H9 (cell line): ENCODE measurements at regions not wholly inside any gene's neighbourhood (a gene's known extent, or its start where the extent isn't known, plus 50 kb on each side); places are given as distances from the start of the nearest gene placed in this dataset.

ENCODE experiments used
- DNase-seq: peaks from one replicate; pipeline ENCODE4 v3.0.0-alpha.2; 2017
- H2AFZ ChIP-seq: one replicate; pipeline ENCODE4 v1.6.1; 2013; ENCODE audit warnings: mild to moderate bottlenecking, low read length, control low read depth, moderate library complexity
- H2AK5ac ChIP-seq: 2 replicates; pipeline ENCODE4 v1.6.1; 2013; ENCODE audit warnings: low read length, control low read depth, mixed read lengths; ENCODE audit not compliant: insufficient read length
- H2BK120ac ChIP-seq: one replicate; pipeline ENCODE4 v1.6.1; 2013; ENCODE audit warnings: low read depth, mild to moderate bottlenecking, low read length, control low read depth, inconsistent platforms; ENCODE audit not compliant: poor library complexity, severe bottlenecking
- H2BK12ac ChIP-seq: 2 replicates; pipeline ENCODE4 v1.6.1; 2013; ENCODE audit warnings: low read length, control low read depth, mixed read lengths, low read depth; ENCODE audit not compliant: insufficient read length
- H2BK15ac ChIP-seq: 2 replicates; pipeline ENCODE4 v1.6.1; 2013; ENCODE audit warnings: low read depth, low read length, control low read depth
- H2BK20ac ChIP-seq: one replicate; pipeline ENCODE4 v1.6.1; 2013; ENCODE audit warnings: low read depth, mild to moderate bottlenecking, low read length, control low read depth, inconsistent platforms; ENCODE audit not compliant: poor library complexity, severe bottlenecking
- H2BK5ac ChIP-seq: 2 replicates; pipeline ENCODE4 v1.6.1; 2013; ENCODE audit warnings: low read length, control low read depth, mixed read lengths; ENCODE audit not compliant: insufficient read length
- H3K14ac ChIP-seq: 2 replicates; pipeline ENCODE4 v1.6.1; 2013; ENCODE audit warnings: low read length, control low read depth; ENCODE audit not compliant: insufficient read depth
- H3K18ac ChIP-seq: 2 replicates; pipeline ENCODE4 v1.6.1; 2013; ENCODE audit warnings: low read depth, mild to moderate bottlenecking, mixed read lengths, low read length, control low read depth; ENCODE audit not compliant: insufficient read length
- H3K23ac ChIP-seq: 2 replicates; pipeline ENCODE4 v1.6.1; 2013; ENCODE audit warnings: low read length, control low read depth, mixed read lengths, low read depth; ENCODE audit not compliant: insufficient read length
- H3K23me2 ChIP-seq: 2 replicates; pipeline ENCODE4 v1.6.1; 2013; ENCODE audit warnings: low read depth, mild to moderate bottlenecking, mixed read lengths, low read length, control low read depth; ENCODE audit not compliant: insufficient read length, poor library complexity, severe bottlenecking
- H3K27ac ChIP-seq: 2 replicates; pipeline ENCODE4 v1.5.1; 2013; ENCODE audit warnings: low read length, control low read depth, mixed read lengths, low read depth; ENCODE audit not compliant: insufficient read length
- H3K27me3 ChIP-seq: 2 replicates; pipeline ENCODE4 v1.6.1; 2013; ENCODE audit warnings: low read length, control low read depth, inconsistent platforms; ENCODE audit not compliant: insufficient read depth
- H3K4ac ChIP-seq: 2 replicates; pipeline ENCODE4 v1.6.1; 2013; ENCODE audit warnings: low read depth, mild to moderate bottlenecking, control low read depth, inconsistent platforms, low read length, moderate library complexity
- H3K4me1 ChIP-seq: 2 replicates; pipeline ENCODE4 v1.6.1; 2013; ENCODE audit warnings: low read length, control low read depth, inconsistent platforms; ENCODE audit not compliant: insufficient read depth
- H3K4me2 ChIP-seq: 2 replicates; pipeline ENCODE4 v1.6.1; 2013; ENCODE audit warnings: low read length, control low read depth, mixed read lengths; ENCODE audit not compliant: insufficient read length, insufficient read depth
- H3K56ac ChIP-seq: 2 replicates; pipeline ENCODE4 v1.6.1; 2013; ENCODE audit warnings: low read depth, mild to moderate bottlenecking, mixed read lengths, low read length, control low read depth; ENCODE audit not compliant: insufficient read length
- H3K79me1 ChIP-seq: 2 replicates; pipeline ENCODE4 v1.6.1; 2013; ENCODE audit warnings: low read depth, mild to moderate bottlenecking, moderate library complexity, low read length, control low read depth, inconsistent platforms; ENCODE audit not compliant: insufficient read depth, poor library complexity, severe bottlenecking
- H3K79me2 ChIP-seq: 2 replicates; pipeline ENCODE4 v1.6.1; 2013; ENCODE audit warnings: low read length, control low read depth, inconsistent platforms; ENCODE audit not compliant: insufficient read depth
- H3K9ac ChIP-seq: 2 replicates; pipeline ENCODE4 v1.6.1; 2013; ENCODE audit warnings: low read length, control low read depth, mixed read lengths; ENCODE audit not compliant: insufficient read length; ENCODE audit errors: extremely low read depth
- H3K9me3 ChIP-seq: one replicate; pipeline ENCODE4 v1.6.1; 2013; ENCODE audit warnings: low read depth, low read length, inconsistent platforms; ENCODE audit not compliant: control insufficient read depth
- H3T11ph ChIP-seq: one replicate; pipeline ENCODE4 v1.6.1; 2013; ENCODE audit warnings: mild to moderate bottlenecking, low read length, control low read depth, inconsistent platforms
- H4K20me1 ChIP-seq: one replicate; pipeline ENCODE4 v1.6.1; 2013; ENCODE audit not compliant: control insufficient read depth, insufficient read length, insufficient read depth
- H4K5ac ChIP-seq: 2 replicates; pipeline ENCODE4 v1.6.1; 2013; ENCODE audit warnings: low read depth, mild to moderate bottlenecking, mixed read lengths, low read length, control low read depth; ENCODE audit not compliant: insufficient read length
- H4K8ac ChIP-seq: replicated peaks from 2 replicates; pipeline ENCODE4 v1.6.1; 2013; ENCODE audit warnings: low read length, control low read depth, mixed read lengths, low read depth; ENCODE audit not compliant: insufficient read length
- H4K91ac ChIP-seq: 2 replicates; pipeline ENCODE4 v1.6.1; 2013; ENCODE audit warnings: low read depth, mild to moderate bottlenecking, moderate library complexity, mixed read lengths, low read length, control low read depth; ENCODE audit not compliant: insufficient read length
- H3K27ac Mint-ChIP-seq, 3 experiments: 2 replicates in 2 of 3; 3 replicates in 1 of 3; pipeline ENCODE4 v1.8.0; 2020 to 2021; ENCODE audit warnings: mixed read lengths in 3 of 3, mild to moderate bottlenecking in 1 of 3, moderate library complexity in 1 of 3
- H3K27me3 Mint-ChIP-seq: 2 replicates; pipeline ENCODE4 v1.8.0; 2021; ENCODE audit warnings: low read depth, mild to moderate bottlenecking, moderate library complexity, mixed read lengths
- H3K36me3 Mint-ChIP-seq, 3 experiments: 2 replicates in 2 of 3; 3 replicates in 1 of 3; pipeline ENCODE4 v1.8.0; 2020 to 2021; ENCODE audit warnings: low read depth in 3 of 3, mixed read lengths in 3 of 3; ENCODE audit not compliant: insufficient read depth in 1 of 3
- H3K4me1 Mint-ChIP-seq, 2 experiments: 2 replicates each; pipeline ENCODE4 v1.8.0; 2020; ENCODE audit warnings: mixed read lengths in 2 of 2
- H3K4me3 Mint-ChIP-seq, 2 experiments: 2 replicates in 1 of 2; 3 replicates in 1 of 2; pipeline ENCODE4 v1.8.0; 2020 to 2021; ENCODE audit warnings: mild to moderate bottlenecking in 2 of 2, mixed read lengths in 2 of 2, moderate library complexity in 1 of 2
- H3K9me3 Mint-ChIP-seq, 2 experiments: 2 replicates in 1 of 2; 3 replicates in 1 of 2; pipeline ENCODE4 v1.8.0; 2020; ENCODE audit warnings: mild to moderate bottlenecking in 2 of 2, mixed read lengths in 2 of 2, moderate library complexity in 1 of 2
- CTCF ChIP-seq: fragments of 200-600 bp; sonication (generic); conservative IDR thresholded peaks from 3 replicates; pipeline ENCODE4 v1.8.0; 2021; ENCODE audit warnings: antibody characterized with exemption, mild to moderate bottlenecking
- WGBS: extraction: QIAGEN DNeasy Blood & Tissue Kit; methylation state at CpG from one replicate; pipeline ENCODE4 v1.1.7; 2013; ENCODE audit warnings: missing lambda C conversion rate, low lambda C conversion rate, mixed read lengths; ENCODE audit not compliant: insufficient read length; ENCODE audit errors: extremely low coverage; 5-methylcytosine and 5-hydroxymethylcytosine counted together

GRCh38 chr16:86367291-86368072 lies 142.8 kb upstream of the FOXF1 start:
- Histone ChIP-seq H2AK5ac (no peak overlapping the region), H3T11ph (no peak overlapping the region), H3K4me1 (no peaks in the 10 kb centered on the region; the same call in 1 of the 2 replicates), H3K18ac (no peak overlapping the region), H3K4me2 (no peak overlapping the region), H3K23me2 (no peaks in the 10 kb centered on the region), H4K5ac (no peak overlapping the region), H3K56ac (no peak overlapping the region), H2AFZ (no peak overlapping the region), H2BK5ac (no peak overlapping the region), H3K27me3 (no peaks in the 10 kb centered on the region), H3K23ac (no peak overlapping the region), H3K14ac (no peak overlapping the region), H3K9me3 (no peaks in the 10 kb centered on the region), H3K27ac (no peak overlapping the region), H2BK12ac (no peak overlapping the region), H4K91ac (no peak overlapping the region), H3K4ac (no peak overlapping the region), H3K9ac (no peak overlapping the region), H4K8ac (no peak overlapping the region), H2BK20ac (no peak overlapping the region), H2BK120ac (no peak overlapping the region), H3K79me2 (no peaks in the 10 kb centered on the region), H2BK15ac (no peak overlapping the region), H4K20me1 (no peaks in the 10 kb centered on the region), H3K79me1 (no peaks in the 10 kb centered on the region)
- H3K4me1 Mint-ChIP-seq, result peaks cover 42 to 55% of the 10 kb centered on the region in 2 experiments
- WGBS, result no CpG with 5 or more reads among the region's 12 CpGs
- H3K27ac Mint-ChIP-seq, result peak overlapping the region in 2 of 3 experiments; percentile 25 to 33; a peak in 2 of 7 replicates
- H3K36me3 Mint-ChIP-seq, result no peaks in the 10 kb centered on the region
- no peak overlapping the region; a peak in 1 of 5 replicates for H3K4me3 Mint-ChIP-seq
- H3K9me3 Mint-ChIP-seq, result no peaks in the 10 kb centered on the region; a peak in 1 of 5 replicates
- DNase-seq, result no peak
- H3K27me3 Mint-ChIP-seq, result peaks cover 8% of the 10 kb centered on the region; the same call in 1 of the 2 replicates
- no peak for TF ChIP-seq CTCF
